GM12873 (cell line): ENCODE measurements at regions not wholly inside any gene's neighbourhood (a gene's known extent, or its start where the extent isn't known, plus 50 kb on each side); places are given as distances from the start of the nearest gene placed in this dataset.

Experiments
- CTCF ChIP-seq: IDR thresholded peaks from 2 replicates; pipeline ENCODE4 v1.5.1; 2012; ENCODE audit warnings: low read depth, mild to moderate bottlenecking, moderate library complexity, low read length, control low read depth; ENCODE audit not compliant: insufficient read depth; ENCODE audit errors: missing control alignments

GRCh38 chr14:26811756-26812305, 214.0 kb upstream of the NOVA1 start:
- TF ChIP-seq CTCF: no peak

GRCh38 chr14:26820138-26820537, 222.3 kb upstream of the NOVA1 start:
- TF ChIP-seq CTCF: no peak

- TF ChIP-seq CTCF: no peak
Observed at GRCh38 chr14:26820572-26820971, 222.7 kb upstream of the NOVA1 start.

- TF ChIP-seq CTCF: no peak
Observed at GRCh38 chr14:26828741-26829140, 230.9 kb upstream of the NOVA1 start.

- TF ChIP-seq CTCF: no peak
Observed at GRCh38 chr14:26833621-26834176, 235.9 kb upstream of the NOVA1 start.

- no peak for TF ChIP-seq CTCF
Observed at GRCh38 chr14:26835979-26836570, 238.2 kb upstream of the NOVA1 start.

- TF ChIP-seq CTCF: no peak
Observed at GRCh38 chr14:26839481-26839880, 241.6 kb upstream of the NOVA1 start.
